Uterus (tissue), 3 donors: ENCODE measurements at regions not wholly inside any gene's neighbourhood (a gene's known extent, or its start where the extent isn't known, plus 50 kb on each side); places are given as distances from the start of the nearest gene placed in this dataset.

Experiments
- DNase-seq, 2 donors: peaks; one replicate each; pipeline ENCODE4 v3.0.0-alpha.2; 2019 to 2020
- H3K27ac ChIP-seq, 2 donors: fragments of 200-600 bp; sonication (generic); 1 replicate in 1 of 2; 2 replicates in 1 of 2; pipeline ENCODE4 v1.5.1; 2016 to 2018
- H3K27me3 ChIP-seq, 2 donors: fragments of 200-600 bp; sonication (generic); one replicate each; pipeline ENCODE4 v1.5.1; 2018 to 2019; ENCODE audit warnings: control low read depth in 1 of 2
- H3K36me3 ChIP-seq, 2 donors: fragments of 200-600 bp; sonication (generic); one replicate each; pipeline ENCODE4 v1.5.1; 2019; ENCODE audit warnings: control low read depth in 1 of 2
- H3K4me1 ChIP-seq, 2 donors: fragments of 200-600 bp; sonication (generic); one replicate each; pipeline ENCODE4 v1.5.1; 2018 to 2019; ENCODE audit warnings: control low read depth in 1 of 2
- H3K4me3 ChIP-seq, 2 donors: fragments of 200-600 bp; sonication (generic); 1 replicate in 1 of 2; 2 replicates in 1 of 2; pipeline ENCODE4 v1.5.1; 2018 to 2019; ENCODE audit warnings: mild to moderate bottlenecking in 1 of 2
- H3K9me3 ChIP-seq, 2 donors: fragments of 200-600 bp; sonication (generic); one replicate each; pipeline ENCODE4 v1.5.1; 2019; ENCODE audit warnings: control low read depth in 1 of 2
- CTCF ChIP-seq, 4 experiments: fragments of 200-600 bp in 2 of 4; fragments of 450-650 bp in 2 of 4; sonication (generic) in 2 of 4; IDR thresholded peaks; one replicate each; pipeline ENCODE4 v1.5.1; 2016 to 2019; ENCODE audit warnings: antibody characterized with exemption in 4 of 4, mild to moderate bottlenecking in 2 of 4, moderate library complexity in 1 of 4
- POLR2A ChIP-seq, 2 donors: fragments of 450-650 bp; IDR thresholded peaks; one replicate each; pipeline ENCODE4 v1.6.1; 2016; ENCODE audit warnings: antibody characterized with exemption in 2 of 2, mild to moderate bottlenecking in 1 of 2, moderate library complexity in 1 of 2
- intact Hi-C: fragments of 100-400 bp; cut with DNase I; formaldehyde crosslinking; loops from one replicate; pipeline ENCODE4 v1.15.1; 2023; ENCODE audit warnings: low total_unique reads
- donor health status: DM: yes; HTN: yes; CAD: no.

- no peaks in the 10 kb centered on the region for H3K9me3 ChIP-seq
- TF ChIP-seq CTCF (IDR thresholded peaks at IDR 0.05) = no peak
- TF ChIP-seq POLR2A (IDR thresholded peaks at IDR 0.05) = no peak
- H3K4me1 ChIP-seq = no peaks in the 10 kb centered on the region
- H3K4me3 ChIP-seq = no peak overlapping the region
- H3K36me3 ChIP-seq = no peaks in the 10 kb centered on the region
- H3K27me3 ChIP-seq = no peaks in the 10 kb centered on the region
- H3K27ac ChIP-seq = no peak overlapping the region
- intact Hi-C loops = no loop called here
- no peak for DNase-seq
Observed at GRCh38 chr1:71147637-71148360, 67.0 kb upstream of the ZRANB2 start.

- Histone ChIP-seq H3K4me1 (no peaks in the 10 kb centered on the region), H3K27ac (no peak overlapping the region), H3K36me3 (no peaks in the 10 kb centered on the region), H3K4me3 (no peak overlapping the region), H3K9me3 (peaks cover 0 to 6% of the 10 kb centered on the region in 2 donors), H3K27me3 (no peaks in the 10 kb centered on the region)
- intact Hi-C loops = no loop called here
- DNase-seq = no peak
- no peak for TF ChIP-seq POLR2A (IDR thresholded peaks at IDR 0.05)
Observed at GRCh38 chr1:71135571-71135970, 54.7 kb upstream of the ZRANB2 start.
